IMR-90 (cell line): ENCODE measurements at regions not wholly inside any gene's neighbourhood (a gene's known extent, or its start where the extent isn't known, plus 50 kb on each side); places are given as distances from the start of the nearest gene placed in this dataset.

Experiments used
- ATAC-seq: fragments of 200-7000 bp; cut with Tn5 transposase; 2 replicates; pipeline ENCODE4 v1.9.1; 2020; ENCODE audit warnings: low read depth, mild to moderate bottlenecking, moderate library complexity
- BruUV-seq: library from RNA; stranded (reverse); fragments of 400-500 nt; replicated peaks from 2 replicates; lab custom pipeline; 2021; lab: Mats Ljungman, UMichigan
- CTCF ChIA-PET: fragments of 300-600 bp; formaldehyde crosslinking; extraction: SDS; loops from one replicate; lab custom pipeline; 2021; ENCODE audit warnings: antibody characterized with exemption; lab: Yijun Ruan, JAX
- POLR2A ChIA-PET: fragments of 300-600 bp; sonication (Branson Sonifier 250); formaldehyde crosslinking; loops from one replicate; lab custom pipeline; 2022; ENCODE audit warnings: antibody characterized with exemption; ENCODE audit not compliant: unreplicated experiment; lab: Charles Lee
- DNase-seq: peaks from one replicate; pipeline ENCODE4 v3.0.0; 2013
- H2AFZ ChIP-seq: replicated peaks from 2 replicates; pipeline ENCODE3; 2013; ENCODE audit warnings: low read length, mild to moderate bottlenecking; ENCODE audit not compliant: poor library complexity
- H2AK5ac ChIP-seq: 2 replicates; pipeline ENCODE4 v1.6.1; 2013; ENCODE audit warnings: low read depth, low read length, inconsistent platforms
- H2AK9ac ChIP-seq: replicated peaks from 2 replicates; pipeline ENCODE3; 2013; ENCODE audit warnings: mild to moderate bottlenecking, low read depth, low read length, moderate library complexity; ENCODE audit not compliant: poor library complexity
- H2BK120ac ChIP-seq: 2 replicates; pipeline ENCODE4 v1.6.1; 2013; ENCODE audit warnings: low read depth, low read length, inconsistent platforms
- H2BK15ac ChIP-seq: 3 replicates; pipeline ENCODE4 v1.6.1; 2013; ENCODE audit warnings: low read depth, low read length, inconsistent platforms
- H2BK20ac ChIP-seq: 2 replicates; pipeline ENCODE4 v1.6.1; 2013; ENCODE audit warnings: low read depth, mild to moderate bottlenecking, inconsistent platforms, low read length, moderate library complexity
- H2BK5ac ChIP-seq: 2 replicates; pipeline ENCODE4 v1.6.1; 2013; ENCODE audit warnings: mild to moderate bottlenecking, low read depth, low read length, inconsistent platforms; ENCODE audit not compliant: poor library complexity, severe bottlenecking
- H3K14ac ChIP-seq: replicated peaks from 2 replicates; pipeline ENCODE4 v1.6.1; 2013; ENCODE audit warnings: low read depth, low read length, inconsistent platforms
- H3K18ac ChIP-seq: 2 replicates; pipeline ENCODE4 v1.6.1; 2013; ENCODE audit warnings: low read depth, low read length, control low read depth
- H3K23ac ChIP-seq: 2 replicates; pipeline ENCODE4 v1.6.1; 2013; ENCODE audit warnings: low read depth, low read length, inconsistent platforms
- H3K27ac ChIP-seq: 2 replicates; pipeline ENCODE4 v1.5.1; 2013; ENCODE audit warnings: mild to moderate bottlenecking, control low read depth, low read length; ENCODE audit not compliant: insufficient read depth
- H3K27me3 ChIP-seq: 2 replicates; pipeline ENCODE4 v1.6.1; 2013; ENCODE audit warnings: low read length; ENCODE audit not compliant: control insufficient read depth, insufficient read depth
- H3K36me3 ChIP-seq: 2 replicates; pipeline ENCODE4 v1.6.1; 2013; ENCODE audit warnings: low read length, mixed read lengths; ENCODE audit not compliant: control insufficient read depth, insufficient read depth
- H3K4ac ChIP-seq: 2 replicates; pipeline ENCODE4 v1.6.1; 2013; ENCODE audit warnings: low read depth, low read length, inconsistent platforms
- H3K4me1 ChIP-seq: 2 replicates; pipeline ENCODE4 v1.6.1; 2013; ENCODE audit warnings: low read length, mixed read lengths; ENCODE audit not compliant: control insufficient read depth, insufficient read depth
- H3K4me2 ChIP-seq: 2 replicates; pipeline ENCODE4 v1.6.1; 2013; ENCODE audit warnings: low read depth, mild to moderate bottlenecking, control low read depth, low read length, moderate library complexity
- H3K4me3 ChIP-seq: 2 replicates; pipeline ENCODE4 v1.5.1; 2013; ENCODE audit warnings: low read depth, mild to moderate bottlenecking, control low read depth, low read length, moderate library complexity; ENCODE audit not compliant: insufficient read depth
- H3K56ac ChIP-seq: 2 replicates; pipeline ENCODE4 v1.6.1; 2013; ENCODE audit warnings: low read length, inconsistent platforms; ENCODE audit not compliant: insufficient read depth; ENCODE audit errors: extremely low read depth
- H3K79me1 ChIP-seq, 2 experiments: 2 replicates each; pipeline ENCODE4 v1.6.1; 2013; ENCODE audit warnings: low read length in 2 of 2, inconsistent platforms in 1 of 2, low read depth in 1 of 2
- H3K9ac ChIP-seq: 2 replicates; pipeline ENCODE4 v1.6.1; 2013; ENCODE audit warnings: low read depth, low read length, control low read depth
- H3K9me1 ChIP-seq: 2 replicates; pipeline ENCODE4 v1.6.1; 2013; ENCODE audit warnings: low read length, inconsistent platforms; ENCODE audit not compliant: insufficient read depth
- H3K9me3 ChIP-seq: 2 replicates; pipeline ENCODE4 v1.6.1; 2013; ENCODE audit warnings: low read length; ENCODE audit not compliant: control insufficient read depth, insufficient read depth
- H4K20me1 ChIP-seq: 2 replicates; pipeline ENCODE4 v1.6.1; 2013; ENCODE audit warnings: low read length, inconsistent platforms; ENCODE audit not compliant: insufficient read depth
- H4K5ac ChIP-seq: 2 replicates; pipeline ENCODE4 v1.6.1; 2013; ENCODE audit warnings: mild to moderate bottlenecking, low read depth, low read length, control low read depth
- H4K8ac ChIP-seq, 2 experiments: 2 replicates each; pipeline ENCODE4 v1.6.1; 2013; ENCODE audit warnings: low read depth in 2 of 2, low read length in 2 of 2, control low read depth in 1 of 2, inconsistent platforms in 1 of 2
- H4K91ac ChIP-seq: 2 replicates; pipeline ENCODE4 v1.6.1; 2013; ENCODE audit warnings: low read depth, low read length, inconsistent platforms; ENCODE audit not compliant: insufficient read depth
- CEBPB ChIP-seq: IDR thresholded peaks from 2 replicates; pipeline ENCODE4 v1.6.1; 2012; ENCODE audit warnings: low read depth, low read length, improper control_type of control experiment
- ELK1 ChIP-seq: fragments of 150-350 bp; IDR thresholded peaks from 2 replicates; pipeline ENCODE4 v1.6.1; 2016; ENCODE audit warnings: low read depth, mild to moderate bottlenecking, low read length, moderate library complexity, borderline replicate concordance
- FOS ChIP-seq: fragments of 150-350 bp; IDR thresholded peaks from 2 replicates; pipeline ENCODE4 v1.6.1; 2016; ENCODE audit warnings: low read depth, low read length
- MAFK ChIP-seq: IDR thresholded peaks from 2 replicates; pipeline ENCODE4 v1.6.1; 2012; ENCODE audit warnings: low read depth, low read length, improper control_type of control experiment
- MXI1 ChIP-seq: IDR thresholded peaks from 2 replicates; pipeline ENCODE4 v1.6.1; 2012; ENCODE audit warnings: low read depth, mild to moderate bottlenecking, low read length, moderate library complexity, borderline replicate concordance
- RCOR1 ChIP-seq: IDR thresholded peaks from 2 replicates; pipeline ENCODE4 v1.6.1; 2012; ENCODE audit warnings: mild to moderate bottlenecking, low read length, improper control_type of control experiment; ENCODE audit not compliant: insufficient replicate concordance
- RFX5 ChIP-seq: IDR thresholded peaks from 2 replicates; pipeline ENCODE4 v1.8.0; 2012; ENCODE audit warnings: low read depth, mild to moderate bottlenecking, low read length, moderate library complexity
- SMC3 ChIP-seq: fragments of 150-350 bp; IDR thresholded peaks from 2 replicates; pipeline ENCODE4 v1.6.1; 2016; ENCODE audit warnings: low read depth, mild to moderate bottlenecking, antibody characterized with exemption, low read length, moderate library complexity
- USF2 ChIP-seq: fragments of 150-350 bp; IDR thresholded peaks from 2 replicates; pipeline ENCODE4 v1.6.1; 2017; ENCODE audit warnings: mild to moderate bottlenecking, antibody characterized with exemption, low read length, low read depth
- WGBS, 2 experiments: methylation state at CpG; one replicate each; pipeline versions ENCODE4 v1.1.5 to v1.1.7; 2013; ENCODE audit warnings: missing lambda C conversion rate in 2 of 2; ENCODE audit not compliant: insufficient read length in 1 of 2; ENCODE audit errors: extremely low coverage in 2 of 2; 5-methylcytosine and 5-hydroxymethylcytosine counted together
- dilution Hi-C: fragments of 300-500 bp; cut with HindIII; formaldehyde crosslinking; loops from one replicate; pipeline ENCODE4 v1.14.3; 2018; ENCODE audit warnings: low sequenced_read_pairs; ENCODE audit not compliant: unreplicated experiment
- in situ Hi-C: fragments of 300-500 bp; cut with MboI; formaldehyde crosslinking; loops from 3 replicates; pipeline ENCODE4 v1.14.3; 2019; ENCODE audit warnings: low sequenced_read_pairs, inconsistent platforms, mixed read lengths
- intact Hi-C: fragments of 100-400 bp; cut with micrococcal nuclease; formaldehyde crosslinking; loops from 2 replicates; pipeline ENCODE4 v1.10.0; 2022

GRCh38 chr9:1152171-1152570 lies 102.0 kb downstream of the DMRT2 start:
- Histone ChIP-seq H3K79me1 (no peaks in the 10 kb centered on the region), H2AFZ (no peak overlapping the region), H3K18ac (no peak overlapping the region), H4K91ac (no peak overlapping the region), H3K4me3 (no peak overlapping the region), H2AK5ac (no peak overlapping the region), H3K9me3 (peaks cover 8% of the 10 kb centered on the region), H4K5ac (no peak overlapping the region), H3K4me2 (no peak overlapping the region), H2BK15ac (no peak overlapping the region), H2BK5ac (no peak overlapping the region), H4K8ac (no peak overlapping the region), H3K9ac (no peak overlapping the region), H3K23ac (no peak overlapping the region), H3K56ac (no peak overlapping the region), H3K27ac (no peak overlapping the region), H4K20me1 (no peaks in the 10 kb centered on the region), H3K27me3 (no peaks in the 10 kb centered on the region), H3K4ac (no peak overlapping the region), H2BK20ac (no peak overlapping the region), H3K14ac (no peak overlapping the region), H2AK9ac (no peak overlapping the region), H3K4me1 (no peaks in the 10 kb centered on the region), H3K9me1 (no peaks in the 10 kb centered on the region), H3K36me3 (no peaks in the 10 kb centered on the region), H2BK120ac (no peak overlapping the region)
- DNase-seq (no peak), ATAC-seq (no peak)
- intact Hi-C loops (no loop called here), in situ Hi-C loops (no loop called here), dilution Hi-C loops (no loop called here)
- TF ChIP-seq MAFK (no peak), RCOR1 (no peak), RFX5 (no peak), ELK1 (no peak), FOS (no peak), MXI1 (no peak), CEBPB (no peak), SMC3 (no peak), USF2 (no peak)
- ChIA-PET CTCF (no interaction called here), POLR2A (no interaction called here)
- WGBS, 2 experiments, result no CpG with 5 or more reads among the region's 3 CpGs
- BruUV-seq, result no TSS peak
